ENCODE measurements at regions not wholly inside any gene's neighbourhood (a gene's known extent, or its start where the extent isn't known, plus 50 kb on each side); places are given as distances from the start of the nearest gene placed in this dataset.

GRCh38 chr3:84224262-84224661, 734.5 kb upstream of the CADM2 start:
- ChIA-PET CTCF (no interaction called here), RAD21 (ENCODE audit: low non-redundant PET in 1 of 2, low total read pairs in 2 of 2, uncharacterized antibody in 2 of 2, unreplicated experiment in 2 of 2) (no interaction called here), POLR2A (no interaction called here)
- Histone ChIP-seq H3K9me3 (ENCODE audit: control insufficient read depth in 1 of 2, insufficient read depth in 1 of 2, low read depth in 1 of 2, low read length in 2 of 2) (peaks cover 30 to 38% of the 10 kb centered on the region in 2 experiments; a peak in 3 of 4 replicates), H4K20me1 (ENCODE audit: insufficient read depth) (no peaks in the 10 kb centered on the region), H3K27ac (ENCODE audit: low read depth, low read length) (no peak overlapping the region), H3K27me3 (ENCODE audit: insufficient read depth, low read length) (no peaks in the 10 kb centered on the region), H3K36me3 (ENCODE audit: control insufficient read depth in 1 of 2, insufficient read depth in 2 of 2, low read length in 2 of 2) (no peaks in the 10 kb centered on the region), H3K79me2 (ENCODE audit: insufficient read depth, low read length) (no peaks in the 10 kb centered on the region), H3K9ac (ENCODE audit: low read length) (no peak overlapping the region), H2AFZ (ENCODE audit: low read depth, low read length, poor library complexity, severe bottlenecking) (no peak overlapping the region), H3K9me2 (ENCODE audit: insufficient read depth) (no peaks in the 10 kb centered on the region), H3K4me2 (ENCODE audit: low read length) (no peak overlapping the region), H3K4me3 (replicated peaks in 1 of 2; ENCODE audit: low read depth in 1 of 2, low read length in 2 of 2) (no peak overlapping the region), H3K4me1 (ENCODE audit: control insufficient read depth in 1 of 2, insufficient read depth in 2 of 2, low read length in 2 of 2) (no peaks in the 10 kb centered on the region)
- no peak for ATAC-seq
- no TSS peak for BruUV-seq (replicated peaks)
- TF ChIP-seq REST (IDR thresholded peaks at IDR 0.05; ENCODE audit: low read depth) (no peak), ATF3 (IDR thresholded peaks at IDR 0.05) (no peak), SP1 (IDR thresholded peaks at IDR 0.05; ENCODE audit: low read depth) (no peak), TCF7L2 (IDR thresholded peaks at IDR 0.05; ENCODE audit: borderline replicate concordance, extremely low read depth, insufficient read depth, insufficient read length) (no peak), JUND (IDR thresholded peaks at IDR 0.05) (no peak), ZFX (IDR thresholded peaks at IDR 0.05) (no peak), CBX3 (IDR thresholded peaks at IDR 0.05; ENCODE audit: low read depth) (no peak), POLR2A (IDR thresholded peaks at IDR 0.05; ENCODE audit: borderline replicate concordance, extremely low read depth, insufficient read depth, insufficient read length) (no peak), ZNF274 (IDR thresholded peaks at IDR 0.05; ENCODE audit: low read depth, low read length) (no peak), RAD21 (IDR thresholded peaks at IDR 0.05; ENCODE audit: low read depth) (no peak), ZBTB33 (IDR thresholded peaks at IDR 0.05; ENCODE audit: extremely low read depth, insufficient replicate concordance, low read length) (no peak), EZH2 (IDR thresholded peaks at IDR 0.05) (no peak), ELF1 (IDR thresholded peaks at IDR 0.05; ENCODE audit: borderline replicate concordance, low read depth) (no peak), CTCF (IDR thresholded peaks at IDR 0.05 in 2 of 3, conservative IDR thresholded peaks at IDR 0.05 in 1 of 3; ENCODE audit: borderline replicate concordance in 1 of 3, insufficient read depth in 1 of 3, low read depth in 2 of 3, low read length in 2 of 3) (no peak), CEBPB (IDR thresholded peaks at IDR 0.05; ENCODE audit: low read depth) (no peak), MAX (IDR thresholded peaks at IDR 0.05) (no peak), SIN3A (IDR thresholded peaks at IDR 0.05; ENCODE audit: low read depth) (no peak), EZH2phosphoT487 (IDR thresholded peaks at IDR 0.05; ENCODE audit: borderline replicate concordance) (no peak), YY1 (IDR thresholded peaks at IDR 0.05; ENCODE audit: extremely low read depth, insufficient replicate concordance, low read depth, low read length) (no peak), POLR2AphosphoS5 (IDR thresholded peaks at IDR 0.05; ENCODE audit: low read depth, low read length) (no peak)
- intact Hi-C loops (cut with micrococcal nuclease): no loop called here
- no peak for DNase-seq (ENCODE audit: low read depth, low spot score)
